GM19239 (cell line): ENCODE measurements at regions not wholly inside any gene's neighbourhood (a gene's known extent, or its start where the extent isn't known, plus 50 kb on each side); places are given as distances from the start of the nearest gene placed in this dataset.

Source experiments
- DNase-seq: peaks from one replicate; pipeline ENCODE4 v3.0.0; 2011; ENCODE audit warnings: low spot score; ENCODE audit not compliant: insufficient read length
- FAIRE-seq: peaks from 2 replicates; lab custom pipeline; 2011; peaks lifted over from hg19 to GRCh38; lab: Jason Lieb, UNC

DNA sequence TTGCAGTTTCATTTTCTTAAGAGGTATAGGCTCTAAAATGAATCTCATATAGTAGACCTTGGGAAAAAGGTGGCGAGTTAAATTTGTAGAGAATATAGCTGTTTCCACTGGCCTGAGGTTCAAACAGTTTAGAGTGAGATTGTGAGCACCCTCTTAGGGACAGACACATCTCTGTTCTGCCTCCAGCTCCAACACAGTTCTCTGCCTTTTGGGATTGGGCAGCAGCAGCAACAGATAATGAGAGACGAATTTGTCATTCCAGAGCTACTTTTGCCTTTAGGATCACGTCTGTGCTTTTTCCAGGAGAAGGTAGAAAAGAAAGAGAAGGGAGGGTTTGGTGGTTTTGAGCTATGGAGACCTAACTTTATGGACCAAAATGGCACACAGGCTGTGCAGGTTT is 289.4 kb downstream of the PRL start:
- no peak for DNase-seq
- no peak for FAIRE-seq

DNA sequence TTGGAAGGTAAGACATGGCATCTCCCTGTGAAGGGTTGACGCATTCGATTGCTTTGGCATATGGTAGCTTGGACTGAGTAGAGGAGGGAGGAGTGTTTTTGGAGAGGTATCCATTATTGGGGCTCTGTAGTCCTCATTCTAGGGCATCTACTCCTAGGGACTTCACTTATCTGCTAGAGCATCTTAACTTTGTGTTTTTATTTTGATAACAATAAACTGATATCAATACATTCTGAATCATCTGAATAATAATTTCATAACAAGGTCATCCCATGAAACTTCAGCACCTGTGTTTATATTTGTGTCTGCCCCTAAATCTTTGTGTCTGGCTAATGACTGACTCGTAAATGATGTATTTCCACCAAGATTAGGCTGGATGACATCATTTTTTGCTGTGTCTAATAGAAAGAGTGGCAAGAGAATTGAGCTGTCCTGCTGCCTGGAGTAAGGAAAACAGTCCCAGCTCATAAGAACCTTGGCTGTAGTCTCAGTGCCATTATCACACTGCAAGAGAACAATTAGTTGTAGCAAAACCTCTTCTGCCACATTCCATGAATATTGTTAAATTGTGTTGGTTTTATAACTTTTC is 288.5 kb downstream of the PRL start:
- DNase-seq (no peak), FAIRE-seq (no peak)

DNA sequence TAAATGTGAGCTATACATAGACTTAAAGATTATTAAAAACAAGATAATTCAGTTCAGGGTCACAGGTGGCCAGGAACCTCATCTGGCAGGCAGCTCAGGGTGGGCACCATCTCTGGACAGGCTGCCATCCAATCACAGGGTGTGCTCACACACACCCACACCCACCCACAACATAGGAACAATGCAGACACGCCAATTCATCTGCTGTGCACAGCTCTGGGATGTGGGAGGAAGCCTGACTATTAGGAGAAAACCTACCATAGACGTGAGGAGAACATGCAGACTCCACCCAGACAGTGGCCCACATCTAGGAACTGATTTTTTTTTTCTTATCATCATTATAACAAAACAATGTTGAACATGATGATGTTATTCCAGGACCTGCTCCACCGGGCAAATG is 286.7 kb downstream of the PRL start:
- DNase-seq, result no peak
- no peak for FAIRE-seq

DNA sequence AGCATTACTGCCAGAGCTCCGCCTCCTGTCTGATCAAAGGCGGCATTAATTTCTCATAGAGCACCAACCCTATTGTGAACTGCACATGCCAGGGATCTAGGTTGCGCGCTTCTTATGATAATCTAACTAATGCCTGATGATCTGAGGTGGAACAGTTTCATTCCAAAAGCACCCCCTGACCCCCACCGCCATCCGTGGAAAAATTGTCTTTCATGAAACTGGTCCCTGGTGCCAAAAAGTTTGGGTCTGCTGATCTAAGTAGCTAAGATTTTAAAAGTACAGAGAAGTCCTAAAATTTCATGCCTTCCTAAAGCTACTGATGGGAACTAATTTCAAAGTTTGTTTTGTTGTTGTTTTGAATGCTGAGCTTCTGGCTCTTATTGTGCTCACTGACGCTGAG is 281.6 kb downstream of the PRL start:
- FAIRE-seq (no peak), DNase-seq (no peak)

DNA sequence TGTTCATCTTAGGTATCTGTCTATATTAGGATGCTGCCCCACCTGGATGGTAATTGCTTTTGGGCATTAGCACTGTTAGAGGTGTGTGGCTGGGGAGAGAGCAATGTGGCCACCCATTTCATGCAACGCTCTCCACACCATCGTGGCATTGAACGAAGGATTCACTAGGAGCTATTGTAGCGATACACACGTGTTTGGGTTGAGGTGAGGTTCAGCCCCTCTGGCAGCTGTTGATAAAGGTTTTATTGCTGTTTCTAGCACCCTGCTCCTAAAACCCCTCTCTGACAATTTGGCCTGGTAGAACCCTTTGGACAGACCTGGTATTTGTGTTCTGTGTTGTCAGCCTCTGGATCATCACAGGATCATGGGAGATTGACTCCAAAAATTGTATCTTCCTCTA is 280.9 kb downstream of the PRL start:
- DNase-seq, result no peak
- no peak for FAIRE-seq

DNA sequence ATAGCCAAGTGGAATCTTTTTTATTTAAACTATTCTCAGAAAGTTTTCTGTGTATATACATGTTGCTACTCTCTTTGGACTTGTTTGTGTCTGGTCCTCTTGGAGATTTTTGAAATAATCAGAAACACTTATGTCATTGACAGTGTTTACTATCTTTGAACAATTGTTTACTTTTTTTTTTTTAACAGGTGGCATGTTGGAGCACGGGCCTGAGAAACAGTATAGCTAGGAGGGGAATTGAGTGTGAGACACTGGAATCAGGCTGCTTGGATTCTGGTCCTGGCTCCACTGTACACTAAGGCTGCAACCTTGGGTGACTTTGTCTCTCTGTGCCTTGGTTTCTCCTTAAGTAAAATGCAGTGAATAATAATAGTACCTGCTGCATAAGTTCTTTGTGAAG is 279.6 kb downstream of the PRL start:
- no peak for FAIRE-seq
- DNase-seq, result no peak

DNA sequence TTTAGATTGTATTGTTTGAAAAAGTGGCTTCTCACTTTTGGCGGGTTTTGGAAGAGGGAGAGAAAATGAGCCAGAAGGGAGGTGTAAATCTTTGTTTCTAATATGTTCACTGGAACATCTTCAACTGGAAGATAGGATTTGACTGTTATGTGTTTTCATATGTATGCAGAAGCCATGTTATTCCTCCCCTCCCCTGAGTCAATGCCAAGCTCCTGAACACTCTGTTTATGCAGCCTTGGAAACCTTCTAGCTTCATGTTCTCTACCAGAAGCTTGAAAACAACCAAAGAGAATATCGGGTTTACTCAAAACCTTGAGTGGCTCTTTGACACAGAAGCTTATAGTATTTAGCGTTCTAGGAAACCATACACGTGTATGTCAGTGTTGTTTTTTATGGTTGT is 279.1 kb downstream of the PRL start:
- DNase-seq (no peak), FAIRE-seq (no peak)

DNA sequence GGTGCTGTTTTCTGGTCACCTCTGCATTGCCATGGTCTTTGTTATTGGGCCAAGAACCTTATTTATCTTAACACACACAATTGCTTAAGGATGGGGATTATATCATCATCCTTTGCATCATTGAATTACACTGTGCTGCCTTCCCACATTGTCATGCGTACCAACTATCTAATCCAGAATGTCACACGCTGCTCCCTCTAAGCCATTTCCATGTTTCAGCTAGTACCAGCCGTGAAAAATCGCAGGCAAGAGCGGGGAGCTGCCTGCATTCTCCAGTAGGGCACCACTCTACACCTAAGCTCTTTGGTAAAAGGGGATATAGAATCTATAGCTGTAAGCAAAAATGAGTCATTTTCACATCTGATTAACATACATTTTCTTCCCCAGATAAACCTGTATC is 277.0 kb downstream of the PRL start:
- FAIRE-seq (no peak), DNase-seq (no peak)

DNA sequence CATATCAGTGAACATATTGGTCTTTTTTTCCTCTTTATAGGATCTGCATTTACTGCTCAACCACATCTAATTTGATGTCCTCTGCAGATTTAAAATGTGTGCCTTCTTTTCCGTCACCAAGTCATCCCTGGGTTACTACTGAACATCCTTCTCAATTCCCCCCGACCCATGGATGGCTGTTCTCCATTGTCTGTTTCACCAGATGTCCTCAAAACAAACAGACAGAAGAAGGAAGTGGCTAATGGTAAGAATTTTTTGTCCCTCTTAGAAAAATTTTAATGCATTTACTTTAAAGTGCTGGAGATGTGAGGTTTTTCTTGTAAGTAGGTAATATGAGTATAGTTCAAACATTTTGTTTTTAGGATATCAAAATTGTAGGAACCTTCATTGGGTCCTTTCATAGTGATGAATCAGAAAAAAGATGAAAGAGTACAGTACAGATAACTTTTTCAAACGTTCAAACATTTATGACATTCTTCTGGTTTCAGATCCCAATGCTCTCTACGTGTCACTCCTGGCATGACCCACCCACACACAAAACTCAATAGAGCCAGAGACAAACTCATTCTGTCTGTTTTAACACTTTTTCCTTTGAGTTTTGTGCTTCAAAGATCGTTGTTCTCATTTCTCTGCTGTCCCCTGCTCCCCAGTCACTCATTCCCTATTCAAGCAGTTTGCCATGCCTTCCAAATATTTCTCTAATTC is 276.4 kb downstream of the PRL start:
- no peak for FAIRE-seq
- no peak for DNase-seq

DNA sequence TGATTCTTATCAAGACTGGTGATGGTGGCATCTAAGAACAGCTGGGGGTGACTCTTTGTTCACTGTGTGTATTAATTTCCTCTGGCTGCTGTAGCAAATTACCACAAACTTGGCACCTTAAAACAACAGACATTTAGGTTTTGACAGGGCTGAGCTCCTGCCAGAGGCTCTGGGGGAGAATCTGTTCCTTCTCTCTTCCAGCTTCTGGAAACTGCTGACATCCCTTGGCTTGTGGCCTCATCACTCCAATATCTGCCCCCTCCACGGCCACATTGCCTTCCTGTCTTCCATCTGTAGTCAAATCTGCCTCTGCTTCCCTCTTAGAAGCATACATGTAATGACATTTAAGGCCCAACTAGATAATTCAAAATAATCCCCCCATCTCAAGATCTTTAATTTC is 274.9 kb downstream of the PRL start:
- FAIRE-seq (no peak), DNase-seq (no peak)

DNA sequence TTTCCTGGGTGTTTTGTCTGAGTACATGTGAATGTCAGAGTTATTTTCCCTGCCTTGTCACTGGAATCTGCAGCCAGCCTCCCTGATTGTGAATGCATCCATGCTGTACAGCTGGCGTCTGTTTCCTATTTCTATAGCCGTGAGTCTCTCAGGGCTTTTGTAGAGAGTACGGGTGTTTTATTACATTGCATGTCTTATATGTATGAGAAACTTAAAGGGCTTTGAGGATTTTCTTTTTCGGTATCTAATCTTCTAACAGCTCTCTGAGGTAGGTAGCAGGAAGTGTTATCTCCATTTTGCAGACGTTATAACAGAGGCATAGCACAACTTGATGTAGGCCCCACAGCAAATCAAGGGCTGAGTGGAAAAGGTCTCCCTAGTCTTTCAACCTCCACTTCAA is 272.9 kb downstream of the PRL start:
- no peak for DNase-seq
- no peak for FAIRE-seq

DNA sequence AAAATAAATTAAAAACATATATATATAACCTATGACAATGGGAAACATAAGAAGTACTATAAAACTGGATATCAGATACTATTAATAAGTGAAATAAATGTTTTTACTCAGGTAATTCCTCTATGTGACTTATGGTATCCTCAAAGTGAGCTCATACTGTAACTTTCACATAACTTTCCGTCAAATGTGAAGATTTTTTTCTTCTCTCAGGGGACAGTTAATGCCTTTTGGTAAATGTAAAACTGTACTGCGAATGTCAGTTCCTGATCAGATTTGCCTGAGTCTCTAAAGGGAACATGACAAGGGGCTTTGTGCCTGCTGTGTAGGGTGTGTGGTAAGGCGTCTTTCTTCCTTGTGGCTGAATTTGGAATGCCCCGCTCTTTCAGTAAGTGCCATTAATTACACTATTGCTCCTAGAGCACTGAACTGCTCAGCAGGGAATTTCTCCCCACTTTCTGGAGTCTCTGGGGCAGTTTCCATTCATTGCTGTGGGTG is 271.8 kb downstream of the PRL start:
- FAIRE-seq, result no peak

DNA sequence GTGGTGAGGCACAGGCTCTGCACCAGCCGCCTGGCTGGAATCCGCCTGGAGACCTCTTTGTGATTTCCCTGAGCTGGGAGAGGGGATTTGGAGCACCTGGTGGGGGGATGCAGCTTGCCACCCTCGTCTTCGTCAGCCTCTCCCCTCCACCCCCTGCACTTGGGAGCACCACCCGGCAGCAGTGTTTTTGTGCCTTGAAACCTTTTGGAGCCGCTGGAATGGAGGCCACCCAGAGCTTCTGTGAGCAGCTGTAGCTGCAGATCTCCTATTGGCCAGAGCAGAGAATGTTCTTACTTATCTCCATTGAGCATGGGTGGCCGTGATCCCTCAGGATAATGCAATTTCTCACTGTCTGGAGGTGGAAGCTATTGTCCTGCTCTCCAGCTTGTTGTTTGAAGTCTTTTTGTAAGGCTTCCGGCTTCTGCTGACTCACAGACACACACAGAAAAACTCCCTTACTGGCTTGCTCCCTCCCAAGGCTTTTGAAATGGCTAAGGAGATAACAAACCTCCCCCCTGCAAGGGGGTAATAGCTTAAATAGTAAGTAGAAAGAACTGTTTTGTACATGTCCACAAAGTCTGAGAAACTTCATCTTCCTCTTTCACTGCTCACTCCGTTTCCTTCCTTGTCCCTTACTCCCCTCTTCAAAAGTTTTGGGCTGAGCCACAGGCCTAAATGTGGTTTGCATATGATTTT is 271.2 kb downstream of the PRL start:
- FAIRE-seq, result peak; percentile 44
- no peak for DNase-seq

More for the DNA sequence above, 271.8 kb downstream of the PRL start:
- DNase-seq, result no peak

DNA sequence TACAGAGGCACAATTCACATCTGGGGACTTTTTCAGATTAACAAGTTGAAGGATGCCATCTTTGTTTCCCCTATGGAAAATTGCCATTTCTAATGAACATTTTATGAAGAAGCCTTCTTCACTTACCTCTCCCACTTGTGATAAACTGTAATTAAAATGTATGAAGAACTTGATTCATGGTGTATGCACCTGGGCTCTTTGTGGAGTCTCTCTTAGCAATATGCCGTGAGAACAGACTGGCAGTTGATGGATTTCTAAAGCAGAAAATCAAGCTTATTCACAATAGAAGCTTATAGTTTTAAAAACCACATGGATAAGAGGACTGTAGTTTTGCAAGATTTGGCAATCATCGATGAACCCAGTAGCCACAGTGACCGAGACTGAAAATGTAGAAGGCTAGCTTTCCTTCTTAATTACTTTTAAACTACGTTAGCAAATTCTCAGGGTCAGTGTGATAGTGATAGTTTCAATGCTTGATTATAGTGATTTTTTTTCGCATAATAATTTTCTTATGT is 270.6 kb downstream of the PRL start:
- FAIRE-seq (no peak), DNase-seq (no peak)

DNA sequence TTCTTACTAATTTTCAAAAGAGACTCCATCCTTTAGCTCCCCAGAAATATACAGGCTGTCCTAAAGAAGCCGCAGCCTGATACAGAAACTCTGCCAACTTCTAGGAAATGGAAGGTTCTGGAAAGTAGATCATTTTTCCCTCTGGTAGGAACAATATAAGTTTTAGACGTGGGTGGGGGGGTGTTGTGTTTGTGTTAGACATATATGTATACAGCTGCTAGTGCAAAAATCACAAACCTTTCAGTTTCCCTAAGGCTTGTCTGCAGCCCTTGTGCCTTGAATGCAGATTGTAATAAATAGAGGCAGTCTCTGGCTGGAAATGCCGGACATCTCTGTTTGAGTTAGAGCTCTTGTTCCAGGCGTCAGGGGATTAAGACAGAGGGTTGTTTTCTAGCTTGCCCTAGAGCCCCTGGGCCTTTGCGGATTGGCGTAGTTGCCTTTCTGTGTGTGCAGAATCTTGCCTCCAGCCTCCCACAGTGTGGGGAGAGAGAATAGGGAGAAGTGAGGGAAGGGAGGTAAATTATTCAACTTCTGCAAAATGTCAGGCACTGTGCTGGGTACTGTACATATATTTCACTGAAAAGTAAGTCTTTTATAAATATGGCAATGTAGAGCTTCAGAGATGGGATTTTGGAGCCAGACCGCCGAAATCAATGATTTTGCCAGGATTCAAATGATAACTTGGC is 269.7 kb downstream of the PRL start:
- no peak for DNase-seq
- FAIRE-seq, result no peak

DNA sequence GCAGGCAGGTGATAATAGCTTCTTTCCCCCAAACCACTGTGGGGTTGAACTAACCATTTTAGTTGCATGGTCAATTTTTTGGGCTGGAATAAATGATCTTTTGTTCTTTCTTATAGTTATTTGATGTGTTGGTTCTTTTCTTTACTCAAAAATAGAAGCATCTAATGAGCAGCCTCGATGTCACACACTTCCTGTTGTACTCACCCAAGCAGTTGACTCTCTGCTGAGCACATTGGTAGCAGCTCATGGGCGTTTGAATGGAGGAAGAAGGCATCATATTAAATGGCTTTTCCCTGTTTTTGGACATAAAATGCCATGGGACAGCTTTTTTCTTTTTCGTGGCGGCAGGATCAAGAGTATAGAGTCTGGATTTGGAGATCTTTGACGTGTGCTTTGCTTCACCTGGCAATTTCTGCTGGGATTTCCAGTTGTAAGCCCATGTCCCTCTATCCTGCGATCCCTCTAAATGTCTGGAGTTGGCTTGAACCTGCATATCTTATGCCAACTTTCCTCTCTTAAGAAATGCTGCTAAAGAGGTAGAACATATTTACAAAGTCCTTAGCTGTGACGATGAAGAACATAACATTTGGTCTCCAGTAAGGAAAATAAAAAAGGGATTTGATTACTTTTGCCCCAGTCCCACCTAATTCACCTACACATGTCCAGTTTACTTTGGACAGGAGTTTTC is 268.3 kb downstream of the PRL start:
- no peak for DNase-seq
- FAIRE-seq, result peak; percentile 75

DNA sequence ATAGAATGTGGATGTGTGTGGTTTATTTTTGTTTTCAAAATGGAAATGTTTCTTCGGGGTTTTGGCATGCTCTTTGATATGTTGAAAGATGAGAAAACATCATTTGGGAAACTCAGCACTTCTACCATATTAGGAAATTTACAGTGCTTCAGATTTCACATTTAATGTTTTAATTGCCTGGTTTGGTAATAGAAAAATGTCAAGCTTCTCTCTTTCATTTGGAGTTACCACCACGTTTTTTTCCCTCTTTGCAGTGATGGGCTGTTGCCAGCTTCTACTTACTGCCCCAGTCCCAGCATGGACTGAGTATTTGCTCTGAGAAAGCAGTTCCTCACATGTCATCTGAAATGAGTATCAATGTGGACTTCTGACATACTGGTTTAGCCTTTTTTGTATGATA is 267.7 kb downstream of the PRL start:
- DNase-seq (no peak), FAIRE-seq (no peak)

DNA sequence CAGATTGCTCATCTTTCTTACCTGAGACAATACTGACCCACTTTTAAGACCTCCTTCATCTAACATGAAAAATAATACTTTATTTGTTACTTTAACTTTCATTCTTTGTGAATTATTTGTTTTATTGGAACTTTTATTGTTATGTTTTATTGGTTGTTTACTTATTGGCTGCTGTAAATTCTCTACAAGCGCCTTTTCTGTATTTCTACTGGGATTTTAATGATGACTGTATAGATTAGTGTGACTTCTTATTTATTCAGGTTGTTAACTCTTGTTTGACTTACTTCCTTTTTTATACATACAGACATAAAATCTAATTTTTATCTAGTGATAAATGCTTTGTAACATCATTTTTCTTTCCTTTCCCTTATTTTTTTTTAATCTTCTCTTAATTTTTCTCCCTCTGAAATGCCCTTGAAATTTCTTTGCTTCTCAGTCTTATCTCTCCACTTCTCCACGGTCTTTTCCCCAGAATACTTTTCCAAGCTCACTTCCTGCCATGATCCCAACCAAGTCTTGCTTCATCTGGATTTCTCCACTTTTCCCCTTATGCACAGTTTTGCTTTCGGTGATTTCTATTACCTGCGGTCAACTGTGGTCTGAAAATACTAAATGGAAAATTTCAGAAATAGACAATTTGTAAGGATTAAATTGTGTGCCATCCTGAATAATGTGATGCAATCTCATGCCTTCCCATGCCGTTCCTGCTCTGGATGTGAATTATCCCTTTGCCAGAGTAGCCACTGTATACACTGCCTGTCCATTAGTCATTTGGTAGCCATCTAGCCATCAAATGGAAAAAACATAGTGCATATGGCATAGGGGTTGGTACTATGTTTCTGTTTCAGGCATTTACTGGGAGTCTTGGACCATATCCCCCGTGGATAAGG is 265.9 kb downstream of the PRL start:
- DNase-seq (no peak), FAIRE-seq (no peak)

DNA sequence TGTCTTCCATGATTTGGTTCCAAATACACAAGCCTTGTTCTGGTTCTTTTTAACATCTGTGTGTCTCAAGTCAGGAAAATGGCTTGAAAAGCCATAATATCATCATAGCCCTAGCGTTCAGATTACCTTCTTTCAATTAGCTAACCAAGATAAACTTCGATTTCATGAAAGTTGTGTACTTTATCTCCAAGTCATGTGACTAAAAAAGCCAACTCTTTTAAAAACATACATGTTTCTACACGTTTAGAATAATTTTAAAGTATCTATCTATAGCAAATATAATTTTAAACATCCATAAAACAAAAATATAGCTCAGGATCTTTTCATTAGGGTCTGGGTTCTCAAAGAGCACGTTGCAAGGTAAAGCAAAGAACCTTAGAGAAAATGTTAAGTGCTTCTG is 261.1 kb downstream of the PRL start:
- DNase-seq (no peak), FAIRE-seq (no peak)
